SIG-M5 treated with dmso at 0.1 percent for 504 hours (cell line): ENCODE measurements at regions not wholly inside any gene's neighbourhood (a gene's known extent, or its start where the extent isn't known, plus 50 kb on each side); places are given as distances from the start of the nearest gene placed in this dataset.
"Not testable (repeated sequence)": the region's sequence is repeated elsewhere in the genome, so short reads cannot be mapped to it uniquely, and the experiment has no call there.

Experiments
- DNase-seq: peaks from one replicate; lab custom pipeline; 2025; ENCODE audit not compliant: unreplicated experiment; lab: John Stamatoyannopoulos, UW

GRCh38 chrX:150051096-150051495 is 112.8 kb upstream of the EOLA2 start:
- no peak for DNase-seq

- DNase-seq: no peak
These were observed 113.9 kb upstream of the EOLA2 start for GRCh38 chrX:150052226-150052625.

- no peak for DNase-seq
These were observed 120.4 kb upstream of the EOLA2 start for GRCh38 chrX:150058728-150059127.

GRCh38 chrX:150060406-150060805 is 122.1 kb upstream of the EOLA2 start:
- DNase-seq: no peak

- no peak for DNase-seq
These were observed 124.2 kb upstream of the EOLA2 start for GRCh38 chrX:150062292-150063137.

GRCh38 chrX:150063138-150063518 is 124.8 kb upstream of the EOLA2 start:
- no peak for DNase-seq

GRCh38 chrX:150063674-150064073 is 125.4 kb upstream of the EOLA2 start:
- DNase-seq: peak; percentile 45

- DNase-seq: no peak
These were observed 135.9 kb upstream of the EOLA2 start for GRCh38 chrX:150074175-150074574.

GRCh38 chrX:150080497-150080896 is 142.2 kb upstream of the EOLA2 start:
- no peak for DNase-seq

GRCh38 chrX:150081076-150081475 is 142.8 kb upstream of the EOLA2 start:
- no peak for DNase-seq

- DNase-seq: no peak
These were observed 146.4 kb upstream of the EOLA2 start for GRCh38 chrX:150084496-150085229.

- no peak for DNase-seq
These were observed 147.6 kb upstream of the EOLA2 start for GRCh38 chrX:150085881-150086280.

GRCh38 chrX:150086371-150086770 is 148.1 kb upstream of the EOLA2 start:
- DNase-seq: no peak

- no peak for DNase-seq
These were observed 149.3 kb upstream of the EOLA2 start for GRCh38 chrX:150087612-150088011.

GRCh38 chrX:150088042-150088441 is 149.8 kb upstream of the EOLA2 start:
- DNase-seq: no peak

GRCh38 chrX:150088766-150089518 is 150.7 kb upstream of the EOLA2 start:
- DNase-seq: no peak

GRCh38 chrX:150091300-150091699 is 153.0 kb upstream of the EOLA2 start:
- DNase-seq: not testable (repeated sequence)

GRCh38 chrX:150092549-150092948 is 154.3 kb upstream of the EOLA2 start:
- DNase-seq: no peak

- no peak for DNase-seq
These were observed 156.1 kb upstream of the EOLA2 start for GRCh38 chrX:150094375-150094774.

GRCh38 chrX:150094996-150095395 is 156.7 kb upstream of the EOLA2 start:
- DNase-seq: no peak

- DNase-seq: no peak
These were observed 161.0 kb upstream of the EOLA2 start for GRCh38 chrX:150099316-150099715.

GRCh38 chrX:150100261-150100660 is 162.0 kb upstream of the EOLA2 start:
- no peak for DNase-seq
